ENCODE measurements at regions not wholly inside any gene's neighbourhood (a gene's known extent, or its start where the extent isn't known, plus 50 kb on each side); places are given as distances from the start of the nearest gene placed in this dataset.

DNA sequence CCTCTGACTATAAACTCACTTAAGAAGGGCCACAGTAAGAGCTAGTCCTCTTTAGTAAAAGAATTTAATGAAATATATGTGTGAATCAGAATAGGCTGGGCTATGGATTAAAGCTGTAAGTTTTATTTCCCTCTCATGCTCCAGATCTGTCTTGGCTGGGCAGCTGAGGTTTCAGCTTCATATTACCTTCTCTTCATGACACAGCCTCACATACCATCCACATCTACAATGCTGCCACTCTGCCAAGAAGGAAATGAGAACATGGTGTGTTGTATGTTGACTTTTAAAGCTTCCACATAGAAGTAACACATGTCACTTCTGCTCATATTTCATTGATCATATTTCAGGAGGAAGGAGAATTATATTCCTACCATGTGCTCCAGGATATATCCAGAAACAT is 776.0 kb upstream of the ACO1 start:
- no TSS peak for BruUV-seq (replicated peaks)
- TF ChIP-seq TBP (CRISPR knock-in tag; IDR thresholded peaks at IDR 0.05) (no peak), YEATS4 (CRISPR knock-in tag; IDR thresholded peaks at IDR 0.05; ENCODE audit: borderline replicate concordance) (no peak), ZNF136 (CRISPR knock-in tag; IDR thresholded peaks at IDR 0.05; ENCODE audit: low read depth) (no peak), CBX2 (IDR thresholded peaks at IDR 0.05; ENCODE audit: low read depth, low read length) (no peak), CBX2 (CRISPR knock-in tag; IDR thresholded peaks at IDR 0.05; ENCODE audit: low read depth) (no peak), MYC (CRISPR knock-in tag; IDR thresholded peaks at IDR 0.05; ENCODE audit: borderline replicate concordance) (no peak), MIER3 (CRISPR knock-in tag; IDR thresholded peaks at IDR 0.05; ENCODE audit: borderline replicate concordance) (no peak), ZNF891 (CRISPR knock-in tag; IDR thresholded peaks at IDR 0.05) (no peak), ATM (IDR thresholded peaks at IDR 0.05; ENCODE audit: borderline replicate concordance) (no peak), ZNF468 (CRISPR knock-in tag; IDR thresholded peaks at IDR 0.05) (no peak), AGO2 (optimal IDR thresholded peaks at IDR 0.05; ENCODE audit: low read depth, low read length) (no peak)
- TF ChIP-seq, protein P1, sequence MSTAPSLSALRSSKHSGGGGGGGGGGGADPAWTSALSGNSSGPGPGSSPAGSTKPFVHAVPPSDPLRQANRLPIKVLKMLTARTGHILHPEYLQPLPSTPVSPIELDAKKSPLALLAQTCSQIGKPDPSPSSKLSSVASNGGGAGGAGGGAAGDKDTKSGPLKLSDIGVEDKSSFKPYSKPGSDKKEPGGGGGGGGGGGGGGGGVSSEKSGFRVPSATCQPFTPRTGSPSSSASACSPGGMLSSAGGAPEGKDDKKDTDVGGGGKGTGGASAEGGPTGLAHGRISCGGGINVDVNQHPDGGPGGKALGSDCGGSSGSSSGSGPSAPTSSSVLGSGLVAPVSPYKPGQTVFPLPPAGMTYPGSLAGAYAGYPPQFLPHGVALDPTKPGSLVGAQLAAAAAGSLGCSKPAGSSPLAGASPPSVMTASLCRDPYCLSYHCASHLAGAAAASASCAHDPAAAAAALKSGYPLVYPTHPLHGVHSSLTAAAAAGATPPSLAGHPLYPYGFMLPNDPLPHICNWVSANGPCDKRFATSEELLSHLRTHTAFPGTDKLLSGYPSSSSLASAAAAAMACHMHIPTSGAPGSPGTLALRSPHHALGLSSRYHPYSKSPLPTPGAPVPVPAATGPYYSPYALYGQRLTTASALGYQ (CRISPR knock-in tag; IDR thresholded peaks at IDR 0.05), result no peak
- TF ChIP-seq, protein P2, sequence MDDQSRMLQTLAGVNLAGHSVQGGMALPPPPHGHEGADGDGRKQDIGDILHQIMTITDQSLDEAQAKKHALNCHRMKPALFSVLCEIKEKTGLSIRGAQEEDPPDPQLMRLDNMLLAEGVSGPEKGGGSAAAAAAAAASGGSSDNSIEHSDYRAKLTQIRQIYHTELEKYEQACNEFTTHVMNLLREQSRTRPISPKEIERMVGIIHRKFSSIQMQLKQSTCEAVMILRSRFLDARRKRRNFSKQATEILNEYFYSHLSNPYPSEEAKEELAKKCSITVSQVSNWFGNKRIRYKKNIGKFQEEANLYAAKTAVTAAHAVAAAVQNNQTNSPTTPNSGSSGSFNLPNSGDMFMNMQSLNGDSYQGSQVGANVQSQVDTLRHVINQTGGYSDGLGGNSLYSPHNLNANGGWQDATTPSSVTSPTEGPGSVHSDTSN (CRISPR knock-in tag; IDR thresholded peaks at IDR 0.05; ENCODE audit: borderline replicate concordance), result no peak
- TF ChIP-seq, protein P3, sequence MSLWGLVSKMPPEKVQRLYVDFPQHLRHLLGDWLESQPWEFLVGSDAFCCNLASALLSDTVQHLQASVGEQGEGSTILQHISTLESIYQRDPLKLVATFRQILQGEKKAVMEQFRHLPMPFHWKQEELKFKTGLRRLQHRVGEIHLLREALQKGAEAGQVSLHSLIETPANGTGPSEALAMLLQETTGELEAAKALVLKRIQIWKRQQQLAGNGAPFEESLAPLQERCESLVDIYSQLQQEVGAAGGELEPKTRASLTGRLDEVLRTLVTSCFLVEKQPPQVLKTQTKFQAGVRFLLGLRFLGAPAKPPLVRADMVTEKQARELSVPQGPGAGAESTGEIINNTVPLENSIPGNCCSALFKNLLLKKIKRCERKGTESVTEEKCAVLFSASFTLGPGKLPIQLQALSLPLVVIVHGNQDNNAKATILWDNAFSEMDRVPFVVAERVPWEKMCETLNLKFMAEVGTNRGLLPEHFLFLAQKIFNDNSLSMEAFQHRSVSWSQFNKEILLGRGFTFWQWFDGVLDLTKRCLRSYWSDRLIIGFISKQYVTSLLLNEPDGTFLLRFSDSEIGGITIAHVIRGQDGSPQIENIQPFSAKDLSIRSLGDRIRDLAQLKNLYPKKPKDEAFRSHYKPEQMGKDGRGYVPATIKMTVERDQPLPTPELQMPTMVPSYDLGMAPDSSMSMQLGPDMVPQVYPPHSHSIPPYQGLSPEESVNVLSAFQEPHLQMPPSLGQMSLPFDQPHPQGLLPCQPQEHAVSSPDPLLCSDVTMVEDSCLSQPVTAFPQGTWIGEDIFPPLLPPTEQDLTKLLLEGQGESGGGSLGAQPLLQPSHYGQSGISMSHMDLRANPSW (CRISPR knock-in tag; IDR thresholded peaks at IDR 0.05; ENCODE audit: borderline replicate concordance), result no peak
- TF ChIP-seq, protein P4, sequence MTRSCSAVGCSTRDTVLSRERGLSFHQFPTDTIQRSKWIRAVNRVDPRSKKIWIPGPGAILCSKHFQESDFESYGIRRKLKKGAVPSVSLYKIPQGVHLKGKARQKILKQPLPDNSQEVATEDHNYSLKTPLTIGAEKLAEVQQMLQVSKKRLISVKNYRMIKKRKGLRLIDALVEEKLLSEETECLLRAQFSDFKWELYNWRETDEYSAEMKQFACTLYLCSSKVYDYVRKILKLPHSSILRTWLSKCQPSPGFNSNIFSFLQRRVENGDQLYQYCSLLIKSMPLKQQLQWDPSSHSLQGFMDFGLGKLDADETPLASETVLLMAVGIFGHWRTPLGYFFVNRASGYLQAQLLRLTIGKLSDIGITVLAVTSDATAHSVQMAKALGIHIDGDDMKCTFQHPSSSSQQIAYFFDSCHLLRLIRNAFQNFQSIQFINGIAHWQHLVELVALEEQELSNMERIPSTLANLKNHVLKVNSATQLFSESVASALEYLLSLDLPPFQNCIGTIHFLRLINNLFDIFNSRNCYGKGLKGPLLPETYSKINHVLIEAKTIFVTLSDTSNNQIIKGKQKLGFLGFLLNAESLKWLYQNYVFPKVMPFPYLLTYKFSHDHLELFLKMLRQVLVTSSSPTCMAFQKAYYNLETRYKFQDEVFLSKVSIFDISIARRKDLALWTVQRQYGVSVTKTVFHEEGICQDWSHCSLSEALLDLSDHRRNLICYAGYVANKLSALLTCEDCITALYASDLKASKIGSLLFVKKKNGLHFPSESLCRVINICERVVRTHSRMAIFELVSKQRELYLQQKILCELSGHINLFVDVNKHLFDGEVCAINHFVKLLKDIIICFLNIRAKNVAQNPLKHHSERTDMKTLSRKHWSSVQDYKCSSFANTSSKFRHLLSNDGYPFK (CRISPR knock-in tag; IDR thresholded peaks at IDR 0.05; ENCODE audit: borderline replicate concordance), result no peak

More for the DNA sequence above, 776.0 kb upstream of the ACO1 start:
- Histone ChIP-seq H4K20me1 (ENCODE audit: insufficient read depth, low read length) (no peaks in the 10 kb centered on the region), H3K4me3 (replicated peaks in 1 of 3; ENCODE audit: insufficient read depth in 1 of 3, low read depth in 2 of 3, low read length in 3 of 3) (no peak overlapping the region), H3K79me2 (ENCODE audit: insufficient read depth, low read length) (no peaks in the 10 kb centered on the region), H3K4me2 (ENCODE audit: low read depth, low read length) (no peak overlapping the region), H3K4me1 (ENCODE audit: insufficient read depth, low read length) (no peaks in the 10 kb centered on the region), H3K27ac (ENCODE audit: extremely low read length, insufficient read depth, low read length) (no peak overlapping the region), H3K9ac (ENCODE audit: insufficient read depth, low read depth, low read length) (no peak overlapping the region), H3K36me3 (replicated peaks in 1 of 2; ENCODE audit: control insufficient read depth in 1 of 2, insufficient read depth in 2 of 2, low read length in 2 of 2) (no peaks in the 10 kb centered on the region), H3K9me3 (ENCODE audit: low read length) (no peaks in the 10 kb centered on the region), H2AFZ (ENCODE audit: low read length) (no peak overlapping the region), H3K27me3 (ENCODE audit: control insufficient read depth in 1 of 2, insufficient read depth in 2 of 2, low read length in 2 of 2) (no peaks in the 10 kb centered on the region)
- in situ Hi-C loops (cut with HindIII; ENCODE audit: extremely low pct_ligation_motif_present, low pct_unique_long_range_greater_than_20kb) (no loop called here), intact Hi-C loops (cut with micrococcal nuclease; ENCODE audit: unreplicated experiment) (no loop called here)
- FAIRE-seq (no peak), DNase-seq (ENCODE audit: low spot score) (no peak), ATAC-seq (no peak)
- ChIA-PET CTCF (ENCODE audit: low intra/inter-chr PET ratio, low total read pairs) (no interaction called here), POLR2A (no interaction called here)
